ENCODE measurements at regions not wholly inside any gene's neighbourhood (a gene's known extent, or its start where the extent isn't known, plus 50 kb on each side); places are given as distances from the start of the nearest gene placed in this dataset.
A peak's percentile ranks its signal among the peaks of the same experiment; 100 is the strongest.

GRCh38 chr5:12022444-12022843 is 118.2 kb upstream of the CTNND2 start:
- H3K27me3 ChIP-seq (ENCODE audit: control insufficient read depth in 3 of 3, insufficient read depth in 3 of 3, low read length in 3 of 3), result no peaks in the 10 kb centered on the region
- DNase-seq, result no peak
- no peaks in the 10 kb centered on the region for H3K4me1 ChIP-seq (ENCODE audit: control insufficient read depth in 3 of 3, insufficient read depth in 2 of 3, low read depth in 1 of 3, low read length in 2 of 3)
- H3K27ac ChIP-seq (ENCODE audit: low read depth in 1 of 3, low read length in 2 of 3), result no peak overlapping the region
- peaks cover 0 to 2% of the 10 kb centered on the region in 2 donors for H3K9me3 ChIP-seq (ENCODE audit: control insufficient read depth in 2 of 2, insufficient read depth in 1 of 2, low read depth in 1 of 2, low read length in 1 of 2)
- H3K4me3 ChIP-seq (ENCODE audit: low read depth in 1 of 3, low read length in 3 of 3), result no peak overlapping the region
- no peak for FAIRE-seq
- 42 to 75% (median 61%) methylated on average over 3 of the region's 3 CpGs for WGBS, 3 donors
- no peaks in the 10 kb centered on the region for H3K36me3 ChIP-seq (ENCODE audit: control insufficient read depth in 3 of 3, insufficient read depth in 2 of 3, low read depth in 1 of 3, low read length in 3 of 3)

GRCh38 chr5:12019306-12019705 is 115.1 kb upstream of the CTNND2 start:
- Histone ChIP-seq H3K27me3 (ENCODE audit: control insufficient read depth in 3 of 3, insufficient read depth in 3 of 3, low read length in 3 of 3) (no peaks in the 10 kb centered on the region), H3K4me3 (ENCODE audit: low read depth in 1 of 3, low read length in 3 of 3) (no peak overlapping the region), H3K27ac (ENCODE audit: low read depth in 1 of 3, low read length in 2 of 3) (no peak overlapping the region), H3K36me3 (ENCODE audit: control insufficient read depth in 3 of 3, insufficient read depth in 2 of 3, low read depth in 1 of 3, low read length in 3 of 3) (no peaks in the 10 kb centered on the region), H3K9me3 (ENCODE audit: control insufficient read depth in 2 of 2, insufficient read depth in 1 of 2, low read depth in 1 of 2, low read length in 1 of 2) (no peaks in the 10 kb centered on the region), H3K4me1 (ENCODE audit: control insufficient read depth in 3 of 3, insufficient read depth in 2 of 3, low read depth in 1 of 3, low read length in 2 of 3) (no peaks in the 10 kb centered on the region)
- peak in 1 of 2 donors; percentile 3 for DNase-seq
- no peak for FAIRE-seq
- WGBS, 3 donors, result 21 to 74% (median 37%) methylated on average over 1 of the region's 1 CpG

GRCh38 chr5:12017007-12017406 is 112.8 kb upstream of the CTNND2 start:
- Histone ChIP-seq H3K36me3 (ENCODE audit: control insufficient read depth in 3 of 3, insufficient read depth in 2 of 3, low read depth in 1 of 3, low read length in 3 of 3) (no peaks in the 10 kb centered on the region), H3K4me1 (ENCODE audit: control insufficient read depth in 3 of 3, insufficient read depth in 2 of 3, low read depth in 1 of 3, low read length in 2 of 3) (no peaks in the 10 kb centered on the region), H3K4me3 (ENCODE audit: low read depth in 1 of 3, low read length in 3 of 3) (no peak overlapping the region), H3K27ac (ENCODE audit: low read depth in 1 of 3, low read length in 2 of 3) (no peak overlapping the region), H3K27me3 (ENCODE audit: control insufficient read depth in 3 of 3, insufficient read depth in 3 of 3, low read length in 3 of 3) (no peaks in the 10 kb centered on the region), H3K9me3 (ENCODE audit: control insufficient read depth in 2 of 2, insufficient read depth in 1 of 2, low read depth in 1 of 2, low read length in 1 of 2) (no peaks in the 10 kb centered on the region)
- no peak for DNase-seq
- whole genome bisulfite sequencing, 3 donors, result 56 to 65% (median 64%) methylated on average over 10 of the region's 10 CpGs
- no peak for FAIRE-seq

GRCh38 chr5:12016159-12016746 is 112.0 kb upstream of the CTNND2 start:
- H3K36me3 ChIP-seq (ENCODE audit: control insufficient read depth in 3 of 3, insufficient read depth in 2 of 3, low read depth in 1 of 3, low read length in 3 of 3), result no peaks in the 10 kb centered on the region
- WGBS, 3 donors, result 58 to 72% (median 70%) methylated on average over 7 of the region's 7 CpGs
- no peak overlapping the region for H3K4me3 ChIP-seq (ENCODE audit: low read depth in 1 of 3, low read length in 3 of 3)
- no peaks in the 10 kb centered on the region for H3K4me1 ChIP-seq (ENCODE audit: control insufficient read depth in 3 of 3, insufficient read depth in 2 of 3, low read depth in 1 of 3, low read length in 2 of 3)
- no peaks in the 10 kb centered on the region for H3K27me3 ChIP-seq (ENCODE audit: control insufficient read depth in 3 of 3, insufficient read depth in 3 of 3, low read length in 3 of 3)
- DNase-seq, result no peak
- no peak for FAIRE-seq
- no peaks in the 10 kb centered on the region for H3K9me3 ChIP-seq (ENCODE audit: control insufficient read depth in 2 of 2, insufficient read depth in 1 of 2, low read depth in 1 of 2, low read length in 1 of 2)
- no peak overlapping the region for H3K27ac ChIP-seq (ENCODE audit: low read depth in 1 of 3, low read length in 2 of 3)

- H3K36me3 ChIP-seq (ENCODE audit: control insufficient read depth in 3 of 3, insufficient read depth in 2 of 3, low read depth in 1 of 3, low read length in 3 of 3), result no peaks in the 10 kb centered on the region
These were observed 109.1 kb upstream of the CTNND2 start for GRCh38 chr5:12013351-12013750.

GRCh38 chr5:12003680-12004079 is 99.4 kb upstream of the CTNND2 start:
- H3K4me3 ChIP-seq (ENCODE audit: low read depth in 1 of 3, low read length in 3 of 3), result no peak overlapping the region
- H3K27ac ChIP-seq (ENCODE audit: low read depth in 1 of 3, low read length in 2 of 3), result no peak overlapping the region
- no peaks in the 10 kb centered on the region for H3K36me3 ChIP-seq (ENCODE audit: control insufficient read depth in 3 of 3, insufficient read depth in 2 of 3, low read depth in 1 of 3, low read length in 3 of 3)
- no peak for FAIRE-seq
- peaks cover 0 to 4% of the 10 kb centered on the region in 2 donors for H3K9me3 ChIP-seq (ENCODE audit: control insufficient read depth in 2 of 2, insufficient read depth in 1 of 2, low read depth in 1 of 2, low read length in 1 of 2)
- WGBS, 3 donors, result 71 to 83% (median 72%) methylated on average over 2 of the region's 2 CpGs
- H3K4me1 ChIP-seq (ENCODE audit: control insufficient read depth in 3 of 3, insufficient read depth in 2 of 3, low read depth in 1 of 3, low read length in 2 of 3), result no peaks in the 10 kb centered on the region
- H3K27me3 ChIP-seq (ENCODE audit: control insufficient read depth in 3 of 3, insufficient read depth in 3 of 3, low read length in 3 of 3), result no peaks in the 10 kb centered on the region
- no peak for DNase-seq

More at GRCh38 chr5:12013351-12013750, 109.1 kb upstream of the CTNND2 start:
- H3K9me3 ChIP-seq (ENCODE audit: control insufficient read depth in 2 of 2, insufficient read depth in 1 of 2, low read depth in 1 of 2, low read length in 1 of 2), result peaks cover 0 to 6% of the 10 kb centered on the region in 2 donors
- no peaks in the 10 kb centered on the region for H3K4me1 ChIP-seq (ENCODE audit: control insufficient read depth in 3 of 3, insufficient read depth in 2 of 3, low read depth in 1 of 3, low read length in 2 of 3)
- FAIRE-seq (no peak), DNase-seq (no peak)
- H3K4me3 ChIP-seq (ENCODE audit: low read depth in 1 of 3, low read length in 3 of 3), result no peak overlapping the region
- H3K27me3 ChIP-seq (ENCODE audit: control insufficient read depth in 3 of 3, insufficient read depth in 3 of 3, low read length in 3 of 3), result no peaks in the 10 kb centered on the region
- no peak overlapping the region for H3K27ac ChIP-seq (ENCODE audit: low read depth in 1 of 3, low read length in 2 of 3)
- 56 to 77% (median 71%) methylated on average over 1 of the region's 1 CpG for WGBS, 3 donors

- FAIRE-seq, result no peak
These were observed 94.2 kb upstream of the CTNND2 start for GRCh38 chr5:11998397-11998796.

GRCh38 chr5:11997942-11998341 is 93.7 kb upstream of the CTNND2 start:
- Histone ChIP-seq H3K27me3 (ENCODE audit: control insufficient read depth in 3 of 3, insufficient read depth in 3 of 3, low read length in 3 of 3) (no peaks in the 10 kb centered on the region), H3K27ac (ENCODE audit: low read depth in 1 of 3, low read length in 2 of 3) (no peak overlapping the region), H3K4me3 (ENCODE audit: low read depth in 1 of 3, low read length in 3 of 3) (no peak overlapping the region), H3K36me3 (ENCODE audit: control insufficient read depth in 3 of 3, insufficient read depth in 2 of 3, low read depth in 1 of 3, low read length in 3 of 3) (no peaks in the 10 kb centered on the region), H3K4me1 (ENCODE audit: control insufficient read depth in 3 of 3, insufficient read depth in 2 of 3, low read depth in 1 of 3, low read length in 2 of 3) (no peaks in the 10 kb centered on the region), H3K9me3 (ENCODE audit: control insufficient read depth in 2 of 2, insufficient read depth in 1 of 2, low read depth in 1 of 2, low read length in 1 of 2) (no peaks in the 10 kb centered on the region)
- FAIRE-seq (no peak), DNase-seq (no peak)
- WGBS, 3 donors, result 82 to 90% (median 88%) methylated on average over 11 of the region's 11 CpGs

More at GRCh38 chr5:11998397-11998796, 94.2 kb upstream of the CTNND2 start:
- Histone ChIP-seq H3K27me3 (ENCODE audit: control insufficient read depth in 3 of 3, insufficient read depth in 3 of 3, low read length in 3 of 3) (no peaks in the 10 kb centered on the region), H3K9me3 (ENCODE audit: control insufficient read depth in 2 of 2, insufficient read depth in 1 of 2, low read depth in 1 of 2, low read length in 1 of 2) (no peaks in the 10 kb centered on the region), H3K4me3 (ENCODE audit: low read depth in 1 of 3, low read length in 3 of 3) (no peak overlapping the region), H3K4me1 (ENCODE audit: control insufficient read depth in 3 of 3, insufficient read depth in 2 of 3, low read depth in 1 of 3, low read length in 2 of 3) (no peaks in the 10 kb centered on the region), H3K36me3 (ENCODE audit: control insufficient read depth in 3 of 3, insufficient read depth in 2 of 3, low read depth in 1 of 3, low read length in 3 of 3) (no peaks in the 10 kb centered on the region), H3K27ac (ENCODE audit: low read depth in 1 of 3, low read length in 2 of 3) (no peak overlapping the region)
- DNase-seq, result no peak

GRCh38 chr5:11992518-11992917 is 88.3 kb upstream of the CTNND2 start:
- DNase-seq (no peak), FAIRE-seq (no peak)
- Histone ChIP-seq H3K27me3 (ENCODE audit: control insufficient read depth in 3 of 3, insufficient read depth in 3 of 3, low read length in 3 of 3) (no peaks in the 10 kb centered on the region), H3K9me3 (ENCODE audit: control insufficient read depth in 2 of 2, insufficient read depth in 1 of 2, low read depth in 1 of 2, low read length in 1 of 2) (no peaks in the 10 kb centered on the region), H3K4me3 (ENCODE audit: low read depth in 1 of 3, low read length in 3 of 3) (no peak overlapping the region), H3K27ac (ENCODE audit: low read depth in 1 of 3, low read length in 2 of 3) (no peak overlapping the region), H3K36me3 (ENCODE audit: control insufficient read depth in 3 of 3, insufficient read depth in 2 of 3, low read depth in 1 of 3, low read length in 3 of 3) (no peaks in the 10 kb centered on the region), H3K4me1 (ENCODE audit: control insufficient read depth in 3 of 3, insufficient read depth in 2 of 3, low read depth in 1 of 3, low read length in 2 of 3) (no peaks in the 10 kb centered on the region)
- WGBS, 3 donors, result 76 to 86% (median 84%) methylated on average over 2 of the region's 2 CpGs

Data from small intestine (tissue), 7 donors.